ENCODE measurements at regions not wholly inside any gene's neighbourhood (a gene's known extent, or its start where the extent isn't known, plus 50 kb on each side); places are given as distances from the start of the nearest gene placed in this dataset.

GRCh38 chr4:157973297-157973696, 199.5 kb downstream of the GASK1B start (continued):
- TF ChIP-seq USF1 (IDR thresholded peaks at IDR 0.05; ENCODE audit: borderline replicate concordance, low read depth) = no peak
- TF ChIP-seq NFIC (IDR thresholded peaks at IDR 0.05; ENCODE audit: borderline replicate concordance) = no peak

GRCh38 chr4:157964463-157964862, 208.4 kb downstream of the GASK1B start:
- POLR2A ChIA-PET = no interaction called here
- CTCF ChIA-PET = interaction anchor here (0.8 to 1.5 kb wide), 4 partner anchors 22 to 747 kb away, joined by 3 to 4 read pairs (median 4); no protein-coding TSS in a partner anchor

More at GRCh38 chr4:157964463-157964862, 208.4 kb downstream of the GASK1B start:
- Histone ChIP-seq H3K36me3 (replicated peaks in 1 of 2; ENCODE audit: control insufficient read depth in 1 of 2, insufficient read depth in 2 of 2, low read length in 1 of 2) (no peaks in the 10 kb centered on the region), H3K4me3 (ENCODE audit: low read depth in 2 of 2, low read length in 1 of 2) (no peak overlapping the region), H3K4me1 (ENCODE audit: control insufficient read depth in 1 of 2, insufficient read depth in 2 of 2, low read depth in 1 of 2, low read length in 1 of 2) (no peaks in the 10 kb centered on the region; a peak in 1 of 4 replicates), H3K9ac (no peak overlapping the region), H2AFZ (ENCODE audit: low read depth) (no peak overlapping the region), H3K79me2 (ENCODE audit: insufficient read depth) (no peaks in the 10 kb centered on the region), H3K27me3 (ENCODE audit: insufficient read depth) (no peaks in the 10 kb centered on the region), H4K20me1 (ENCODE audit: insufficient read depth) (no peaks in the 10 kb centered on the region), H3K4me2 (no peak overlapping the region), H3K27ac (ENCODE audit: low read depth in 2 of 2, low read length in 1 of 2) (peak overlapping the region in 1 of 2 experiments; percentile 16; a peak in 1 of 4 replicates), H3K9me3 (no peaks in the 10 kb centered on the region), H3K9me2 (no peaks in the 10 kb centered on the region), H3F3A (replicated peaks; ENCODE audit: insufficient read depth) (no peaks in the 10 kb centered on the region)
- WGBS (ENCODE audit: low lambda C conversion rate) = 48% methylated on average over 2 of the region's 2 CpGs
- no peak for TF ChIP-seq GATA2 (CRISPR knock-in tag; IDR thresholded peaks at IDR 0.05)
- no peak for TF ChIP-seq YY1 (IDR thresholded peaks at IDR 0.05; ENCODE audit: low read depth)
- TF ChIP-seq EP300 (IDR thresholded peaks at IDR 0.05; ENCODE audit: borderline replicate concordance in 1 of 2, low read depth in 1 of 2, low read length in 1 of 2) = 0 out of 4 replicates have a peak, but pooled peaks of 1 of the 2 experiments have one; percentile 12
- no peak for TF ChIP-seq ZBTB33 (IDR thresholded peaks at IDR 0.05; ENCODE audit: borderline replicate concordance, low read depth)
- peak; percentile 24; the same call in 1 of the 2 replicates for TF ChIP-seq RCOR1 (IDR thresholded peaks at IDR 0.05; ENCODE audit: low read length)
- TF ChIP-seq REST (IDR thresholded peaks at IDR 0.05; ENCODE audit: low read depth, low read length) = no peak
- TF ChIP-seq USF1 (IDR thresholded peaks at IDR 0.05; ENCODE audit: borderline replicate concordance, low read depth) = no peak
- DNase-seq = no peak
